Gastrocnemius medialis (tissue), 4 donors: ENCODE measurements at regions not wholly inside any gene's neighbourhood (a gene's known extent, or its start where the extent isn't known, plus 50 kb on each side); places are given as distances from the start of the nearest gene placed in this dataset.

ENCODE experiments used
- ATAC-seq, 2 donors: fragments of 150-250 bp; one replicate each; pipeline ENCODE4 v1.9.1; 2016
- DNase-seq, 2 donors: peaks; one replicate each; pipeline ENCODE4 v3.0.0-alpha.2; 2019
- H3K27ac ChIP-seq, 4 donors: fragments of 200-600 bp; sonication (generic); 1 replicate in 1 of 4; 2 replicates in 3 of 4; pipeline ENCODE4 v1.5.1; 2016 to 2018; ENCODE audit warnings: mild to moderate bottlenecking in 2 of 4, moderate library complexity in 1 of 4
- H3K27me3 ChIP-seq, 3 donors: fragments of 200-600 bp; sonication (generic) in 2 of 3; 1 replicate in 1 of 3; 2 replicates in 2 of 3; pipeline versions ENCODE4 v1.5.1 to v1.6.0; 2016 to 2019; ENCODE audit warnings: mild to moderate bottlenecking in 1 of 3, moderate library complexity in 1 of 3
- H3K36me3 ChIP-seq, 2 donors: fragments of 200-600 bp; sonication (generic) in 1 of 2; one replicate each; pipeline ENCODE4 v1.5.1; 2017 to 2018
- H3K4me1 ChIP-seq, 2 donors: fragments of 200-600 bp; sonication (generic) in 1 of 2; one replicate each; pipeline ENCODE4 v1.5.1; 2016 to 2017; ENCODE audit warnings: mild to moderate bottlenecking in 2 of 2
- H3K4me3 ChIP-seq, 4 donors: fragments of 200-600 bp; sonication (generic) in 3 of 4; 1 replicate in 1 of 4; 2 replicates in 3 of 4; pipeline ENCODE4 v1.5.1; 2016 to 2019; ENCODE audit warnings: mild to moderate bottlenecking in 2 of 4
- H3K9me3 ChIP-seq, 3 donors: fragments of 200-600 bp; sonication (generic) in 2 of 3; 1 replicate in 1 of 3; 2 replicates in 2 of 3; pipeline ENCODE4 v1.5.1; 2016 to 2019
- POLR2A ChIP-seq, 2 donors: fragments of 450-650 bp; IDR thresholded peaks; one replicate each; pipeline ENCODE4 v1.6.1; 2017; ENCODE audit warnings: antibody characterized with exemption in 2 of 2, mild to moderate bottlenecking in 2 of 2, moderate library complexity in 2 of 2
- in situ Hi-C, 4 donors: fragments of 200-750 bp; cut with MboI; loops; one replicate each; pipeline versions ENCODE4 v1.15.0 to v1.8.0; 2017; ENCODE audit warnings: low sequenced_read_pairs in 4 of 4
- intact Hi-C: fragments of 100-400 bp; cut with DNase I; formaldehyde crosslinking; loops from one replicate; pipeline ENCODE4 v1.15.1; 2023; ENCODE audit warnings: low total_unique reads
- TF ChIP-seq, protein P1 (sequence below), 5 experiments: fragments of 450-650 bp in 3 of 5; fragments of 200-600 bp in 2 of 5; sonication (generic) in 2 of 5; IDR thresholded peaks in 4 of 5; conservative IDR thresholded peaks in 1 of 5; 1 replicate in 4 of 5; 2 replicates in 1 of 5; pipeline ENCODE4 v1.5.1; 2016 to 2019; ENCODE audit warnings: antibody characterized with exemption in 5 of 5, mild to moderate bottlenecking in 3 of 5, moderate library complexity in 3 of 5

DNA sequence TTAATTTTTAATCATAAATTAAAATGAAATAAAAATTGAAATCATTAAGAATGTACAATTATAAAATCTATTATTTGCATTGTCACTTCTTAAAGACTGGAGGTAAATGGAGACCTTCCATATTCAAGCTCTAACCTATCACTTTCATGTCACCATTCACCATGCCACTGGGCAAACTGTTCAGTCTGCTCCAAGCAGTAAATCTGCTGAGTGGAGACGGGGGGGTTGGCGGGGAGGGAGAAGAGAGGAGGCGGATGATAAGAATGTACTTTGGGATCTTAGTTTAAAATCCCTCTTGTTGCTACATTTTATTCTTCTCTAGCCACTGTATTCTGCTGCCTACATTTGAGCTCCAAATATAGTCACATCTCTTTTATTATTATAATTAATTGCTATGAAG lies 365.9 kb upstream of the NFIA start:
- in situ Hi-C loops (no loop called here), intact Hi-C loops (no loop called here)
- Histone ChIP-seq H3K4me3 (no peak overlapping the region), H3K4me1 (no peaks in the 10 kb centered on the region), H3K9me3 (no peaks in the 10 kb centered on the region), H3K36me3 (no peaks in the 10 kb centered on the region), H3K27me3 (no peaks in the 10 kb centered on the region), H3K27ac (no peak overlapping the region)
- no peak for ATAC-seq
- DNase-seq: no peak
- TF ChIP-seq POLR2A (IDR thresholded peaks at IDR 0.05): no peak
- TF ChIP-seq, protein P1, sequence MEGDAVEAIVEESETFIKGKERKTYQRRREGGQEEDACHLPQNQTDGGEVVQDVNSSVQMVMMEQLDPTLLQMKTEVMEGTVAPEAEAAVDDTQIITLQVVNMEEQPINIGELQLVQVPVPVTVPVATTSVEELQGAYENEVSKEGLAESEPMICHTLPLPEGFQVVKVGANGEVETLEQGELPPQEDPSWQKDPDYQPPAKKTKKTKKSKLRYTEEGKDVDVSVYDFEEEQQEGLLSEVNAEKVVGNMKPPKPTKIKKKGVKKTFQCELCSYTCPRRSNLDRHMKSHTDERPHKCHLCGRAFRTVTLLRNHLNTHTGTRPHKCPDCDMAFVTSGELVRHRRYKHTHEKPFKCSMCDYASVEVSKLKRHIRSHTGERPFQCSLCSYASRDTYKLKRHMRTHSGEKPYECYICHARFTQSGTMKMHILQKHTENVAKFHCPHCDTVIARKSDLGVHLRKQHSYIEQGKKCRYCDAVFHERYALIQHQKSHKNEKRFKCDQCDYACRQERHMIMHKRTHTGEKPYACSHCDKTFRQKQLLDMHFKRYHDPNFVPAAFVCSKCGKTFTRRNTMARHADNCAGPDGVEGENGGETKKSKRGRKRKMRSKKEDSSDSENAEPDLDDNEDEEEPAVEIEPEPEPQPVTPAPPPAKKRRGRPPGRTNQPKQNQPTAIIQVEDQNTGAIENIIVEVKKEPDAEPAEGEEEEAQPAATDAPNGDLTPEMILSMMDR (IDR thresholded peaks at IDR 0.05 in 4 of 5, conservative IDR thresholded peaks at IDR 0.05 in 1 of 5): no peak

DNA sequence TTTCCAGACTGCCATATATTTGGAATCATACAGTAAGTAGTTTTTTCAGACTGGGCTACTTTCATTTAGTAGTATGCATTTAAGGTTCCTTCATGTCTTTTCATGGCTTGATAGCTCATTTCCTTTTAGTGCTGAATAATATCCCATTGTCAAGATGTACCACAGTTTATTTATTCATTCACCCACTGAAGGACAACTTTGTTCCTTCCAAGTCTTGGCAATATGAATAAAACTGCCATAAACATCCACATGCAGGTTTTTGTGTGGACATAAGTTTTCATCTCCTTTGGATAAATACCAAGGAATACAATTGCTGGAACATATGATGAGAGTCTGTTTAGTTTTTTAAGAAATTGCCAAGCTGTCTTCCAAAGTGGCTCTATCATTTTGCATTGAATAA lies 366.4 kb upstream of the NFIA start:
- no peak for ATAC-seq
- intact Hi-C loops: no loop called here
- no peak for DNase-seq
- in situ Hi-C loops: no loop called here
- Histone ChIP-seq H3K4me1 (no peaks in the 10 kb centered on the region), H3K27me3 (no peaks in the 10 kb centered on the region), H3K27ac (no peak overlapping the region), H3K36me3 (no peaks in the 10 kb centered on the region), H3K4me3 (no peak overlapping the region), H3K9me3 (peaks cover 0 to 3% (median 0%) of the 10 kb centered on the region in 3 donors)
- no peak for TF ChIP-seq POLR2A (IDR thresholded peaks at IDR 0.05)
- TF ChIP-seq, protein P1 (IDR thresholded peaks at IDR 0.05 in 4 of 5, conservative IDR thresholded peaks at IDR 0.05 in 1 of 5): no peak

DNA sequence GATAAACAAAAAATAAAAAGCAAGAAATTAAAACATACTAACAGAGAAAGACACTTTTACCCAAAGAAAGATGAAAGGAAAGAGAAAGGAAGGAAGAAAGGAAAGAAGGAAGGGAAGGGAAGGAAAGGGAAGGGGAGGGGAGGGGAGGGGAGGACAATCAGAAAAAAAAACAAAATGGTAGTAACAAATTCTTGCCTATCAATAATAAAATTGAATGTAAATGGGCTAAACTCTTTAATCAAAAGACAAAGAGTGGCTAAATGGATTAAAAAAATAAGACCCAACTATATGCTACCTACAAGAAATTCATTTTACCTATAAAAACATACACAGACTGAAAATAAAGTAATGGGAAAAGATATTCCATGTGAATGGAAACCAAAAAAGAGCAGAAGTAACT lies 372.9 kb upstream of the NFIA start:
- intact Hi-C loops: no loop called here
- no peaks in the 10 kb centered on the region for H3K4me1 ChIP-seq
- no peak for TF ChIP-seq POLR2A (IDR thresholded peaks at IDR 0.05)
- TF ChIP-seq, protein P1 (IDR thresholded peaks at IDR 0.05 in 4 of 5, conservative IDR thresholded peaks at IDR 0.05 in 1 of 5): no peak
- in situ Hi-C loops: no loop called here
- DNase-seq (no peak), ATAC-seq (no peak)
- H3K9me3 ChIP-seq: peaks cover 0 to 4% (median 0%) of the 10 kb centered on the region in 3 donors
- H3K27ac ChIP-seq: no peak overlapping the region
- H3K27me3 ChIP-seq: no peaks in the 10 kb centered on the region
- H3K4me3 ChIP-seq: no peak overlapping the region
- no peaks in the 10 kb centered on the region for H3K36me3 ChIP-seq

DNA sequence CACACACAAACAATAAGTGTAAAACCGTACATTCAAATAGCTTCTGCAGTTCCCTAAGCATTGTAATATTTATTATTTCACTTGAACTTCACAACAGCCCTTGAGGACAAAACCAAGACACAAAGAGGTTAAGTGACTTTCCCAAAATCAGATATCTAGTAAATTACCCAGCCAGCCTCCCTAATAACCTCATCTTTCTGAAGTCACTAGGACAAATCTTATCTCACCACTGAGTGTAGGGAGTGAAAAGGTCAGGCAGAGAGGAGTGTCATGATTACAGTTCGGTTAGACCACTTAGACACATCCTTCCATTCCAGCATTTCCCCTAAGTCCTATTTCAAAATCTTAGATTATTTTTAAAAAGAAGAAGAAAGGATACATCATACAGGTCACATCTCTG lies 377.3 kb upstream of the NFIA start:
- no peak overlapping the region for H3K4me3 ChIP-seq
- no peak overlapping the region for H3K27ac ChIP-seq
- intact Hi-C loops (no loop called here), in situ Hi-C loops (no loop called here)
- H3K36me3 ChIP-seq: no peaks in the 10 kb centered on the region
- no peaks in the 10 kb centered on the region for H3K9me3 ChIP-seq
- ATAC-seq (no peak), DNase-seq (no peak)
- no peaks in the 10 kb centered on the region for H3K27me3 ChIP-seq
- TF ChIP-seq, protein P1 (IDR thresholded peaks at IDR 0.05 in 4 of 5, conservative IDR thresholded peaks at IDR 0.05 in 1 of 5): no peak
- no peak for TF ChIP-seq POLR2A (IDR thresholded peaks at IDR 0.05)
- no peaks in the 10 kb centered on the region for H3K4me1 ChIP-seq

DNA sequence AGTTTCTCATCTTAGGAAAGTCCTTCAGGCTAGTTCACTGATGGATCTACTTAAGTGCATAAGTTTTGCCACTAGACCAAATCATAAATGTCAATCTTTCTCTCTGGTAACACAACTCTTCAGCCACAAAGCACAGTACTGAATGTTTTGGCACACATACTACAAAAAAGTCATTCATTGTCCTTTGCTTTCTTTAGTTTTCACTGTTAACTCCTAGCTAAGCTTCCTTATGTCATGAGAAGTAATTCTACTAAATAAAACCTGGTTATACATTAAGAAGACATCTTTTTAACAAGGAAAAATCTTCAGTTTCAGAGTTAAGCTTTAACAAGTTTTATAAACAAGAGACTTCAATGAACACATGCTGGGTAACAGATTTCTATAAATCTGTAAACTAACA lies 379.2 kb upstream of the NFIA start:
- Histone ChIP-seq H3K27ac (no peak overlapping the region), H3K4me1 (no peaks in the 10 kb centered on the region), H3K27me3 (no peaks in the 10 kb centered on the region), H3K4me3 (no peak overlapping the region), H3K36me3 (no peaks in the 10 kb centered on the region), H3K9me3 (no peaks in the 10 kb centered on the region)
- ATAC-seq: no peak
- in situ Hi-C loops (no loop called here), intact Hi-C loops (no loop called here)
- TF ChIP-seq, protein P1 (IDR thresholded peaks at IDR 0.05 in 4 of 5, conservative IDR thresholded peaks at IDR 0.05 in 1 of 5): no peak
- TF ChIP-seq POLR2A (IDR thresholded peaks at IDR 0.05): no peak
- DNase-seq: no peak
